Activated CD4-positive, alpha-beta T cell treated with anti-CD3 and anti-CD28 coated beads, Interleukin-2, Interleukin-4, amounts not matched to agents 100 ng/mL and 50 ng/mL, durations not matched to agents 16 hours and 8 hours (primary cell): ENCODE measurements at regions not wholly inside any gene's neighbourhood (a gene's known extent, or its start where the extent isn't known, plus 50 kb on each side); places are given as distances from the start of the nearest gene placed in this dataset.
A peak's percentile ranks its signal among the peaks of the same experiment; 100 is the strongest.

Source experiments
- DNase-seq: peaks from one replicate; pipeline ENCODE4 v3.0.0-alpha.2; 2020; ENCODE audit warnings: low spot score

DNA sequence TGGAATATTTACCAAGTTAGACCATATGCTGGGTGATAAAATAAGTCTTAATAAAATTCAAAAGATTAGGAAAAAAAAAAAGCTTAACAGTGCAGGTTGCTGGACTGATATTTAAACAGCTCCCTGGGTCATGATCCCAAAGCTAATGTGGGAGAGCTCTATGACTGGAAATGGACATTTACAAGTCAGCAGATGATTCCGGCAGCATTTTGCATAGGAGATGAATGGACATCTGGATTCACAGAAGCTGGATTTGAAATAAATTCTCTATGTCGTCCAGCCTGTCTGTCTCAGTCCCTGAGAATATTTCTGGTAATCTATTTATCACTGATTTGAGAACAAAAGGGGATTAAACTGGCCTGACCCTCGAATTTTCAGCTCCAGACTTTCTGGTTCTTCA is 52.3 kb upstream of the KLHL25 start:
- DNase-seq: no peak

- DNase-seq: no peak
These were observed 55.2 kb upstream of the KLHL25 start for GRCh38 chr15:85849946-85850345.

- DNase-seq: no peak
These were observed 58.2 kb upstream of the KLHL25 start for GRCh38 chr15:85852969-85853368.

DNA sequence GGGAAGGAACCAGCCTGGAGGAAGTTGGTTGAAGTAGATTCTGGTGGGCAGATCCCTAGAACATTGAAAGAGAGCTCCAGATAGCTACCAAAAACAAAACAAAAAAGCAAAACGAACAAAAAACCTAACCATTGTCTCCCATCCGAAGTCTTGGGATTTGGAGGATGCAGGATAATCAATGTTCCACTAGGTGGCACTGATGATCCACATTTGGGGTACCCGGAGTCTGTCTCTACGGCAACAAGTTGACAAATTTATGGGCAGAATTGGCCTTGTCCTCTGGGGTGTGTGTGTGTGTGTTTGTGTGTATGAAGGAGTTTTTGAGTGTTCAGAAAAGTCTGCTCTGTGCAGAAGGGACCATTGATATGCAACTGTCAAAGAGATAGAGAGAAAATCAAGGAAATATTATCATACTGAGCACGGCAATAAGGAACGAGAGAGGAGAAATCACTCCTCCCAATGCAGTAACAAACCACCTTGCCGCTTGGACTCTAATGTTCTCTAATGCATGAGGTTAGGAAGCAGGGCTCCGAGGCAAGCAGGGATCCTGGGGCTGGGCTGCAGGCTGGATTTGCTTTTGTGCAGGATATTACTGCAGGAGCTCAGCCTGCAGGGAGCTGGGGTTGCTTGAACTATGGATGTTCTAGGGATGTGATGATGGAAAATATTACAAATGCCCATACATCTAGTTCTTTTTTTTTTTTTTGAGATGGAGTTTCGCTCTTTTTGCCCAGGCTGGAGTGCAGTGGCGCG is 59.8 kb upstream of the KLHL25 start:
- peak; percentile 71 for DNase-seq

DNA sequence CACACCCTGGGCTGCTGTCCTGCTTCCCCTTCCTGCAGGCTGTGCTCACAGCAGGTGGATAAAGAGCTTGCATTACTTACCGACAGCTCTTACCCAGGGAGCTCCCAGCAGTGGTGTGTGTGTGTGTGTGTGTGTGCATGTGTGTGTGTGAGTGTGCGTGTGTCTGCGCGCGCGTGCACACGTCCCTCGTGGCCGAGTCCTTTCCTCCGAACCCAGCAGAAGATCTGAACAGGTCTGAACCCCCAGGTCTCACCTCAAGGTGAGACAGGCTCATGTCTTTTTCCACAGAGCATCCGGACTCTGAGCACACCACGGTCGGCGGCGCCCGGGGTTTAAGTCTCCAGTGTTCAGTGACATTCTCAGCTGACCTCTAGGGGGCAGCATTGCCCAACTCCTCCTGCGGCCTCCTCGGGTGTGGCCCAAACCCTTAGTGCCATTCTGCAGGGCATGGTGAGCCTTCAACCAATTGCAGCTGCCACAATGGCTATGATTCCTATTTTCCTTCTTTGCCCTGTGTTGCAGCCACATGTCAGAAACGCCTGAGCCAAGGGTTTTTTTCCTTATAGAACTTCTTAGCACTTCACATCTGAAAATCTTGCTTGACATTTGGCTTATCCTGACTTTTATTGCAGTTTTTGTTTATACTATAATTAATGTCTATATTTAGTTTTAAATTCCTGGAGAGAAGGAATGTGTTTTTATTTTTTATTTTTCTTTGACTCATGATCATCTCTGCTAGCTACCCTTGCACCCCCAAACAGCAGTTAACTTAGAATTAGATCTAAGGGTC is 64.1 kb upstream of the KLHL25 start:
- DNase-seq: peak; percentile 83

- DNase-seq: no peak
These were observed 64.9 kb upstream of the KLHL25 start for GRCh38 chr15:85859671-85860070.

GRCh38 chr15:85860394-85861161 is 65.9 kb upstream of the KLHL25 start:
- no peak for DNase-seq

- peak; percentile 4 for DNase-seq
These were observed 70.5 kb upstream of the KLHL25 start for GRCh38 chr15:85865070-85865684.

- DNase-seq: no peak
These were observed 72.5 kb upstream of the KLHL25 start for GRCh38 chr15:85867250-85867649.

GRCh38 chr15:85869124-85869523 is 74.4 kb upstream of the KLHL25 start:
- no peak for DNase-seq

GRCh38 chr15:85870216-85871014 is 75.7 kb upstream of the KLHL25 start:
- no peak for DNase-seq

GRCh38 chr15:85871545-85871944 is 76.8 kb upstream of the KLHL25 start:
- DNase-seq: no peak

DNA sequence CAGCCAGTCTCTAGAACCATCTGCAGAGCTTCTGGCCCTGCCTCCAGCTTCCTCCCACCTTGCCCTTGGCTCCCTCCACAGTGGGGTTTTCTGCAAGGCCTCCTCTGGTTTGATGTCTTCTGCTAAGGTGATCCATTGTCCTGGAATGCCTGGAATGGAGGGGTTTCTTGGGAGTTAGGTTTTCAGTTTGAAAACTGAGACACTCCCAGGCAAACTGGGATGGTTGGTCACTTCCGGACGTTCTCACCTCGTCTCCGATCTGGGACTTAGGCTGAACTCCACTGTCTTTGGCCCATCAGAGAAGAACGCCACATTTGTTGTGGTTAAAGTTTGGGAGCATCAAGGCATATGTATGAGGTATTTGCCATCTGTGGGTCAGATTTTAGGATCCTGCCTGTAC is 77.4 kb upstream of the KLHL25 start:
- DNase-seq: no peak

- no peak for DNase-seq
These were observed 79.5 kb upstream of the KLHL25 start for GRCh38 chr15:85874236-85874635.

GRCh38 chr15:85875756-85876155 is 81.0 kb upstream of the KLHL25 start:
- DNase-seq: no peak

GRCh38 chr15:85878828-85879225 is 84.1 kb upstream of the KLHL25 start:
- no peak for DNase-seq

GRCh38 chr15:85879334-85880163 is 84.8 kb upstream of the KLHL25 start:
- DNase-seq: no peak

DNA sequence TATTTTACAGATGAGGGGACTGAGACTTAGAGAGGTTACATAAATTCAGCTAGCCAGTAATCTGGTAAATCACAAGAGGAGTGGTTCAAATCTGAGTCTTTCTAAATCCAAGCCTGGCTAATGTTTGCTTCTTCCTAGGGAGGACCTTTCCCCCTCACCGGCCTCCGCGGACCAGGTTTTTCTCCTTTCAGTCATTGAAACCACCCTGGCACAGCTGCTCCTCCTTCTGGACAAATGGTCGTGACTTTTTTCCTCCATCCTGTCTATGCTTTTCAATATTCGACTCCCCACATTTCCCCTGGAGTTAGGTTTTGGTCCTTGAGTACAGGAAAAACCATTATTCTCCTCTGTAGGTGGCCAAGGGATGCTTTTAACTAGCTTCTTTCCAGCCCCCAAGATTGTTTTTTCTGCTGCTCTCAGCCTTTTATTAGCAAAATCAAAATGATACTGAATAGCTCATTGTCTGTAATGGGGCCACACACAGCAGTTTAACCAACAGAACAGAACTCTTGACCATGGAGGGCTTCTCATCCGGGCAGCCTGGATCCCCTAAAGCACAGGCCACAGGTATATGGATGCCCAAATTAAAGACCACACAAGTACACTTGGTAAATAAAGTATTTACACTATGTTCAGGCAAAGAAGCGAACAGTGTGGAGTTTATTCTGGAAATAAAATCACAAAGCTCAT is 85.9 kb upstream of the KLHL25 start:
- no peak for DNase-seq

DNA sequence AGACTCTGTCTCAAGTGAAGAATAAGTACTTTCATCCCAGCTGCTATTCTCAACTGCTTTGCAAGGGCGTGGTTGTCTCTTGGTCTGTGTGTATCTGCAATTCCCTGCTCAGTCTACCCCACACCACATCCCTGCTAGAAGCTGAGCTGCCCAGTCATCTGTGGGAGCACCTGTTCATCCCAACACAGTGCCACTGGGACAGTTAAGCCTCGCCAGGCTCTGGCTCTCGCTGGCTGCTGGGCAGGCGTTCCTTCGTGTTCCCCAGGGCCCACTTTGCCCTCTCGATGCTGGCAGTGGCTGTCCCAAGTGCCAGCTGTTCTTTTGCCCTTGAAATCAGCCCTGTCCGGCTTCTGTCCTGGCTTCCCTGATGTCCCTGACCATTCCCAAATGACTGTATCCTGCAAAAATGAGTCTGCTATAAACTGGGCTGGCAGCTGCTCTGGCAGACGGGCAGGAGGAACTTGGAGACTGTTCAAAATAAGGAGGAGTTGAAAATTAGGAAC is 91.6 kb upstream of the KLHL25 start:
- no peak for DNase-seq
